ENCODE measurements at regions not wholly inside any gene's neighbourhood (a gene's known extent, or its start where the extent isn't known, plus 50 kb on each side); places are given as distances from the start of the nearest gene placed in this dataset.
"Not testable (repeated sequence)": the region's sequence is repeated elsewhere in the genome, so short reads cannot be mapped to it uniquely, and the experiment has no call there.

GRCh38 chr16:65318590-65319257 lies 196.9 kb upstream of the CDH11 start:
- no peak for DNase-seq

DNA sequence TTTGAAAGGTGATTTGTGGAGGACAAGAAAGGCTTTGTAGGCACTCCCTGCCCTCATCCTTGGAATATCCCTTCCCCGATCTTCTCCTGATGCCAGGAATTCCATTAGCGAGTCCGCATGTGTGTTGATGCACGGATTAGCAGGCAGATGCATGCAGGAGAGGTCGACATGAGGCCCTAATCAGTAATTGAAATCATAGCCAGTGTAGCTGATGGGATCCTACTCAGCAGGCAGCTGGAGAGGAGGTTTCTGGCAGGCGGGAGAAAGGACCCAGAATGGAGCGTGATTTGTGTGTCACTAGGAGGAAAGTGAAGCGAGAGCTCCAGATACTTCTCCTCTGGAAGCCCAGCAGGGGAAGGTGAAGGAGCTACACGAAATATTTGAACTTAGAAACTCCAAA lies 196.3 kb upstream of the CDH11 start:
- no peak for DNase-seq

DNA sequence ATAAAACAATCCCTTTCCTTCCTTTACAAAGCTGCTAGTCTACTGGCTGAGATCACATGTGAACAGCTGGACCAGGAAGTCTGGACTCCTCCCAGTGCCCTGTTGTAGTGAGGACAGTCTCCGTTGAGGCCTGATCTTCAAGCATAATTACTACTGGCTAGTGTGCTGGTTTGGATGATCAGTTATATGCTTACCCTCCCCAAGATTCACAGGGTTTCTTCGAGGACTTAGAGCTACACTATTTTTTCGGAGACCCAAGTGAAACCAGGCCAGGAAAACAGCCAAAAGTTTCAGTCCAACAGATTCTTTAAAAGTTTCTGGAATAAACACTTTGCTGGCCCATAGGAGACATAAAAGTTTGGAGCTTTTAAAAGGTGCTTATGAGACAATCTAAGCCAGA lies 194.9 kb upstream of the CDH11 start:
- DNase-seq, result no peak

GRCh38 chr16:65315081-65315780 lies 193.4 kb upstream of the CDH11 start:
- no peak for DNase-seq

GRCh38 chr16:65314627-65315008 lies 192.8 kb upstream of the CDH11 start:
- no peak for DNase-seq

DNA sequence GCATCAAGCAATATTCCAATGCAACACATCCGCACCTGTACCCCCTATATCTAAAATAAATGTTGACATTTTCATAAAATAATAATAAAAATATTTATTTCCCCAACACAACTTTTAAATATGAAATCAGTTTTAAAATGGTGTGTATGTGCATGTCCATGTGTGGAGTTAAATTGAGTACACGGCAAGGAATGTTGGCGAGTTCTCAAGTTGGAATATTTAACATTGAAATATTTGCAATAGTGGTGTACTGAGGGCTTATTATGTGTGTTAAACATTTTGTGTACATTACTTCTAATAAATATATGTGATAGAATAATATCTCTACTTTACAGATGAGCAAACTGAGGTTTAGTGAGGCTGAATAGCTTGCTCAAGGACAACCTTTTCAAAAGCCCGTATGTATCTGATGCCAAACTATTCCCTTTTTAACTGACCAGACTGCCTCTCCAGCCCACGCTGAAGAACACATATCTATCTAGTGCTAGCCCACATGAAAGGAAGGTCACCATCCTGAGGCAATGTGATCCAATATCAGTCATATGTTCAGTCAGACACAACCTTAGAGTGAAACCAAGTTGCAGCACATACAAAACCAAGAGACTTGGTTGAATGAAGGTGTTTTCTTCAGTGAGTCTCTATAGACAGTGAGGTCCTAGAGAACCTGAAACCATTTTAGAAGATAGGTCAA lies 192.2 kb upstream of the CDH11 start:
- no peak for DNase-seq

DNA sequence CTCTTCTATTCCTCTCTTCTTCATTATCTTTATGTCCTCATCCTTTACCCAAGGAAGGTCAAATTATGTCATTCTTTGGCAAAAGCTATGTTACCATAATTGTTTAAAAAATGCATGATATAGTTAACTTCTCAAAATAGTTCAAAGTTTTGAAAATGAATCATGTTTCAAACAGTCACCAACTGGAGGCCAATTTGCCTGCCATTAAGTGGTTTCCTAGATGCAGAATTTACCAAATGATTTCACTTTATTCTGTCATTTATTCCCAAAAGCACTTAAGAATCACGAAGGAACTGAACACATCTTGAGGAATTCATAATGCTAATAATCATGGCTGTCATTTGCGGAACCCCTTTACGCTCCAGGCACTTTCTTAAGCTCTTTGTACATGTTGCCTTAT lies 190.9 kb upstream of the CDH11 start:
- DNase-seq, result no peak

DNA sequence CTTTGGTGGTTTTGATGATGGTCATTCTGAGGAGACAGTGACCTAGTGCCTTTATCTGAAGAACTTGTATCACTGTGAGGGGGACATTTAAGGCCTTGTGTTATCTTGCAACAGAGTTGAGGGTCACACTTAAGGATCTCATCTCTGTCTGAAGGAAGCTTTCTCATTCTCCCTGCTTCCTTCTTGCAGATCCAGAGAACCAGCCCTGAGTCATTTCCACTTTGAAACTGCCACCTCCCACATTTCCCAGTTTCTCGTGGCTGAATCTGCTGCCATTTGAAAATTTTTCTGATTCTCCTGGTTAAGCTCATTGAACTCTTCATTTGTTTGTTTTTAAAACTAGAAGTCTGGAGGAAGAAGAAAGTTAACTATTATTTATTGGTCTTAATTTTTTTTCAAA lies 190.2 kb upstream of the CDH11 start:
- DNase-seq, result no peak

DNA sequence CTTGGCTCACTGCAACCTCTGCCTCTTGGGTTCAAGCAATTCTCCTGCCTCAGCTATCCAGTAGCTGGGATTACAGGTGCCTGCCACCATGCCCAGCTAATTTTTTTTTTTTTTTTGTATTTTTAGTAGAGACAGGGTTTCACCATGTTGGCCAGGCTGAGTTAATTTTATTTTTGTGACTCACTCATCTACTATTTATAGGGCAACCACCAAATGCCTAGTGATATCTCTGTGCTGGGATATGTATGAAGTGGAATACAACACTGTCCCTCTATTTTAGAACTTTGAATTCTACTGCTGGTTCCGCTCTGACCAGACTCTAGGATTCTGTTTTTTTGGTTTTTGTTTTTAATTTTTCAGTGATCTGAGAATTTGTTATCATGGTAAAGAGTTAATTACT lies 188.6 kb upstream of the CDH11 start:
- not testable (repeated sequence) for DNase-seq

DNA sequence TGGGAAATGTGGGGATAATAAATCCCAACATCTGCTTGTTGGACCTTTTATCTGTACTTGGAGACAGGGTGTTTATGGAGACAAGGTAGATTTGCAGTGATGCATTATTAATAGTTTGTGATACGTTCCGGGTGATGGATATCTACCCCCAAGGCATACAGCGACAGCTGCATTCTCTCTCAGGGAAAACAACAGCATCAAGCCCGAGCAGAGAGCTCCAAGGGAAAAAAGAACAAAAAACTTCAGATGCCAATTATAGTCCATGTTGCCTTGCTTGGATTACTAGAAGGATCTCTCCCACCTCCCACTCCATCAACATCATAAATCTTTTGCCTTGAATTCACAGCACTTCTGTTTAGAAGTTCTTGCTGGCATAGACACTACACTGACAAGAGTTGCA lies 187.5 kb upstream of the CDH11 start:
- no peak for DNase-seq

- no peak for DNase-seq
Measured at GRCh38 chr16:65308506-65308905, 186.6 kb upstream of the CDH11 start.

- DNase-seq, result no peak
Measured at GRCh38 chr16:65307286-65307685, 185.4 kb upstream of the CDH11 start.

- no peak for DNase-seq
Measured at GRCh38 chr16:65306722-65307121, 184.9 kb upstream of the CDH11 start.

DNA sequence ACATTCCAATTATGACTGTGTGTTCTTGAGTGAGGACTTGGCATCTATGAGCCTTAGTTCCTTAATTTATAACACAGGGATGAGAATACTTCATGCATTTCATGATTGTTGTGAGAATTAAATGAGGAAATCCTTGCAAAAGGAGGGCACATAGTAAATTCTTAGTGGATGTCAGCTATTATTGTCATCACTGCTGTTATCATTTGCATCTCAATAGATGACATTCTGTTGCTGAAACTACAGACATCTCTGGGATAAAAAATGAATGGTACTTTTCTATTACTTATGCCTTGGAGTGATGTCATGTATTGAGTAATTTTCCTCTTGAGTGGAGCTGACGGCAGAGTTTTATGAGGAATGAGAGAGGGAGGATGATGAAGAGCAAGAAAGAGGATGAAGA lies 184.4 kb upstream of the CDH11 start:
- DNase-seq, result no peak

DNA sequence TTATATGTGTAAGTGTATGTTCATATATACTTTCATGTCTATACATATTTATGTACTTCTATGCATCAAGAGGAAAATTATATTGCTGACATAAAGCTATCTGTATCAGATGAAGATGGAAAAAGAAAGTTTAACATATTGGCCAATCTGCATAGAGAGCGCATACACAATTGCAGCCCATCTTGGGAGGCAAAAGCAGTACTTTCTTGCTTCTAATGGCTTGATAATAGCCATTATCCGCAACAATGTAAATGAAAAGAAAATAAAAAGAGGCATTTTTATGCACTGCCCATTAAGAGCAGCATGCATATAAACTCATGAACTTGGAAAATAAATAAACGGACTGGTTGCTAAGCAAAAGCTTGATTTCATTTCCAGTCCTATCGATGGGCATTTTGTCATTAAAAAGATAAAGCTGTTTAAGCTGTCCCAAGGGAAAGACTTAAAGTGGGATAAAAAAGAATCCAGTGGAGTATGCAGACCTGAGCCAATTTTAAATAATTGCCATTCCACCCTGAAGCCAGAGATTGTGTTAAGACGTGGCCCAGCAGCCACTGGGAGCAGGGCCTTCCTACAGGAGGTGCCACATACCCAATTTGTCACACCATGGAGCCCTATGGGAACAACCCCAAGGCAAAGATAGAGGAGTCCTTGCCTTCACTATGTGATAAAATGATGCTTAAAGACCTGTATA lies 183.6 kb upstream of the CDH11 start:
- DNase-seq, result no peak

- DNase-seq, result no peak
Measured at GRCh38 chr16:65301029-65301428, 179.2 kb upstream of the CDH11 start.

DNA sequence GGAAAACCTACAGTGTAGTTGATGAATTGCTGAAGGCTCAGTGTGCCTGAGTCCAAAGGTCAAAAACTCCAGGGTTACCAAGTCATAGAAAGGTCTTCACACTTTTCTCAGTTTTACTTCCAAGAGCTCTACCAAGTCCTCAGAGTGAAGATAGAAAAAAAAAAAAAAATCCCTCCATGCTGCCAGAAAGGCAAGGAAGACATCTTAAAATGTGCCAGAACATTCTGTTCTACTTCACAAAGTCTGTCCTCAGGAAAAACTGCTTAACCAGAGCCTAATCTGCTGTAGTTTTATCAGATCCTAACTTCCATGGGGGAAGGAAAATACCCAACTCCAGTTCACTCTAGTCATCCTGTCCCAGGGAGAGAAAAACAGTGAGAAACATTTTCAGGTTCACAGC lies 175.6 kb upstream of the CDH11 start:
- no peak for DNase-seq

DNA sequence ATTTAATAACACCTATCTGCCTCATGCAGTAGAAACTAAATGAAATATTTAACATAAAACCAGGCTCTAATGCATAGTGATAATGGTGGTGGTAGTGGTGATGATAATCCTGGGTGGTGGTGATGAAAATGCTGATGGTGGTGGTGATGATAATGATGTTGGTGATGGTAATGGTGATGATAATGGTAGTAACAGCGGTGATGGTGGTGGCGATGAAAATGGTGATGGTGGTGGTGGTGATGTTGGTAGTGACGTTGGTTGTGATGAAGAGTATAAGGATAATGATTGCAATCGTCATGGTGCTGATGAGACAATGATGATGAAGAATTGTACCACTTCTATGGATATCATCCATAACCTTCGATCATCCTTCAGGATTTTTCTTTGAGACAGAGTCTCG lies 173.7 kb upstream of the CDH11 start:
- no peak for DNase-seq

DNA sequence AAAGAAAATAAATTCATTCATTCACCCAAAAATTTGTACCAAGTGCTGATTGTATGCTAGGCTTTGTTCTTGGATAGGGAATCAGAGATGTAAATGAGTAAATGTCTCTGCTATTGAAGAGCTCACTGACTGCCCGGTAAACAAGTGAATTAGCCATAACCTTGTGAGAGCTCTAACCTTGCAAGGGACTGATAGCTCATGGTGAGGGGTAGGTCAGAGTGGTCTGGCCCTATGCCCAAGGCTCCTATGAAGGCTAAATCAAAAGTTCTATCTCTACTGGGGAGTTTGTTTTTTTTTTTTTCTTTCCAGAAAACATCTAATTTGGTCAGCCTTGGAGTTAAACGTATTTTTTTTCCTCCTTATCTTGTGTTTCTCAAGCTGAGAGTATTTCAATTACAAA lies 172.8 kb upstream of the CDH11 start:
- no peak for DNase-seq

- no peak for DNase-seq
Measured at GRCh38 chr16:65294165-65294564, 172.3 kb upstream of the CDH11 start.

GRCh38 chr16:65289022-65289421 lies 167.2 kb upstream of the CDH11 start:
- no peak for DNase-seq

- no peak for DNase-seq
Measured at GRCh38 chr16:65287307-65287706, 165.4 kb upstream of the CDH11 start.

DNA sequence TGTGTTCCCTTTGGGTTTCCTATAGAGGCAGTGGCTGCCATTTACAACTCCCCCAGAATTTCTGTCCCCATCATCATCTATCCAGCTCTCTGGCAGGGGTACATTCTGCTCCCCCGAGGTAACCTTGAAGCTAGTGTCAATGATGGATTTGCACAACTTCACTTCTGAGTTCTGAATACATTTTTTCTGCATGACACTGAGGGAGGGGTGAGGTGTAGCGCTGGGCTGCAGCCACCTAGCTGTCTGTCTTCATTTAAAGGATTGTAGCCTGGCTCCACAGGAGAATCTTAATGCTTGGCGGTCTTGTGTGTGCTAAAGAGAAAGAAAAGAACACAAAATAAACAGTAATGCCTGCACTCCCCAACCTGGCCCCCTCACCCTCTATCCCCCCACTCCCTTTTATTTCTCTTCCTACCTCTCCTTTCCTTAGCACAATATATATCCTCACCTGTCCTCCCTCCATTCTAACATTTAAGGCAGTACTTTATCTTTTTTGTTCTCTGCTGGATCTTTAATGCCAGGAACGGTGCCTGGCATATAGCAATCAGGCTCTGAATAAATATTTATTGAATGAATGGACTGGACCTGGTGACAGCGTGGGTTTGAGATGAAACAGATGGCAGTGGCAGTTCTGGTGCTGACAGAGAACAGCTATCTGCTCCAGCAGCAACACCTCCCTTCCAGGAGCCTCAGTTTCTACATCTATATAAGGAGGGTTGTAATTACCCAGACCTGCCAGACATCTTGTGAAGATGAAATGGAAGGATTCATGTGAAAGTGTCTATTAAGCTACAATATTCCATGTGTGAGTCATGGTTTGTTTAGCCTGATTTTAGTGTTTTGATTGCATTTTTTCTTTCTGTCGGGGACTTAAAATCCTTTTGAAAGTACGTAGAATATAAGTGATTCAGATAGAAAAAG lies 163.5 kb upstream of the CDH11 start:
- no peak for DNase-seq
